ENCODE measurements at regions not wholly inside any gene's neighbourhood (a gene's known extent, or its start where the extent isn't known, plus 50 kb on each side); places are given as distances from the start of the nearest gene placed in this dataset.
"Not testable (repeated sequence)": the region's sequence is repeated elsewhere in the genome, so short reads cannot be mapped to it uniquely, and the experiment has no call there.

DNA sequence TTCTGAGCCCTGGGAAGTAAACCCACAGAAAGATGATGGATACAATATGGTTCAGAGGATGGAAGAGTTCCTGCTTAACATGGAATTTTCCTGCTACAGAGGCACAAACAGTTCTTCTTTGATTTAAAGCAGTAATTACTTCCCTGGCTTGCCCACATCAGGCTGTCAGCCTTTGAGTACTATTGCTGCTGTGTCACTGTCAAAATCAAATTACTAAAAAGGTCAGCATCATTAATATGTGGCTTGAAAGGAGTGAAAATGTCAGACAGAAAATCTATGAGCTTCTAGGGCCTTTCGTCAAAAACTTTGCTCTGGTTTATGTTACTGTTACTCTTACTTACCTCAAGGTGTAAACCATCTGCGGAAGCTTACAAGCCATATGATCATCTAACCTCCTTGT, 98.6 kb upstream of the DPT start:
- DNase-seq, result no peak

- DNase-seq, result no peak
Measured at GRCh38 chr1:168829876-168830275, 100.9 kb upstream of the DPT start.

GRCh38 chr1:168830562-168830961, 101.6 kb upstream of the DPT start:
- no peak for DNase-seq

DNA sequence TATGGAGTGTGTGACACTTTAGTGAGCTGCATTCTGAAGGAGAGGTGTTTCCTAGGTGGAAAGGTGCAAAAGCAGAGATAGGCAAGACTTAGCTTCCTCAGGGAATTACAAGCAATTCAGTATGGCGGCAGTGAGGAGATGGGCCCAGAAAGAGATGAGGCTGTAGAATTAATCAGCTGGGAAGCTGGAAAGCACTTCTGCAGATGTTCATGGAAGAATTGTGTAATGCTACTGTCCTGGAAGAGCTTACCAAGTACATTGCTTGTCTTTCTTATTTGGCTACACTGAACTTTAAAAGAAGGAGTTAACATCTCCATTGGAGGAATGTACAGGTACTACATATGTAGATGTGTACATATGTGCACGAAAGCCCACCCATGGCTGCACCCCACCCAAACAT, 103.7 kb upstream of the DPT start:
- no peak for DNase-seq

DNA sequence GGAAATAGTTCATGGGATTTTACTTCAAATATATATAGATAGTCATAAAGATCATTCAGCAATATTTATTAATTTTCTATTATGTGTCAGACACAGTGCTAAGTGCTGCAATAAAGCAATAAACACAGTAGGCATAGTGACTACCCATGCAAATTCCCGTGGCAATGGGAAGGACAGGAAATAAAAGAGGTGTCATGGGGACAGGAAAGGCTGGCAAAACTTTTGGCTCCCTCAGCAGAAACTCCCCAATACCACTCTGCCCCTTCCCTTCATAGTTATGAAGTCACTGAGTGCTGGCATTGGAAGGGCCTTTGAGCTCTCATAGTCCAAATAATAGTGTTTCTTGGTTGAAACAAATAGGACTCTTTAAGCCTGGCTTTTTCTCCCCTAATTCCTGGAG, 104.4 kb upstream of the DPT start:
- no peak for DNase-seq

DNA sequence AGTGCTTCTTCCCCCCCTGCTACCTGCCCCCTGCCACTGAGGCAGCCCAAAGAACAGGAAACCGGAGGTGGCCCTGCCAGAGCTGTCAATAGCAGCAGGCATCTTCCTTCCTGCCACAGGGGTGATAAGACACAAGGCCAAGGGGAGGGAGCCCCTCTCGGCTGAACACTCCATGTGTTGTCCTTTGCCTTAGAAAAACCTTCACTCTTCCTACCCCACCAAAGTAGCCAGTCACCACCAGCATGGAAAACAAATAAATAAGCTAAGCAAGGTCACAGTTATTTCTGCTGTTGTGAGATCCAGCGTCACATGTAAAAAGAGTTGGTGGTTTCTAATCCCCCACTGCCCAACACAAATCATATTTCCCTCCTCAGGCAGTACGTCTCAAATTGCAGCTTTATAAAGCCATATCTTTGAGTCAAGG, 104.8 kb upstream of the DPT start:
- DNase-seq, result no peak

- no peak for DNase-seq
Measured at GRCh38 chr1:168834225-168834872, 105.3 kb upstream of the DPT start.

DNA sequence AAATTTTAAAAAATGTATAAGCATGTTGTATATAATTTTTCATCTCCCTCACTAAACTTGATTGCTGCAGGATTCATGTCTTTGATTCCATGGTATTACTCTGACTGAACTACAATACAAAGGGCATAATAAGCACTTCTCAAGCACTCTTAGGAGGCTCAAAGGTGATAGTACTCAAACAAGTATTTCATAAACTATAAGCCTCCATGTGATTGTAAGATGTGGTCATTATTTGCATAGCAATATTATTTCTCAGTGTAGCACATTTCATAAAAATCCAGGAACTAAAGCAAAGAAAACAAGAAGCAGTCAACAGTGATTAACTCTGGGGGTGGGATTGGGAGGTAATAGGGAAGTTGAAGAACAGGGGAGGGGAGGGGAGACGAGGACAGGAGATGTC, 106.2 kb upstream of the DPT start:
- no peak for DNase-seq

DNA sequence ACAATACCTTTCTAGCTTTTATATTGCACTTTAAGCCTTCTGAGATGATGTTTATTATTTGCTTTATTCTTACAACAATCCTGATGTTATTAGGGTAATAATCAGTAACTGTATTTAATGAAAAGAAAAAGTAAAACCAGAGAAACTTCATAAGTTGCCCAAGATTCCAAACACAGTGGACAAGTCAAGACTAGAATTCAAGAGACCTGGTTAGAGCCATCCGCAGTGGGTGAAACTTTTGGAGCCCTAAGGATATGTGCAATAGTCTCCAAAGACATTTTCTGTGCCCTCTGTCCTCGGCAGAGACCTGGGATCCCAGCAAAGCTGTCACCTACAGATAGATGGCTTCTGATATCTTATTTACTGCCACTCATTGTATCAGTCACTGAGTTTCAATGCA, 106.8 kb upstream of the DPT start:
- DNase-seq, result no peak

DNA sequence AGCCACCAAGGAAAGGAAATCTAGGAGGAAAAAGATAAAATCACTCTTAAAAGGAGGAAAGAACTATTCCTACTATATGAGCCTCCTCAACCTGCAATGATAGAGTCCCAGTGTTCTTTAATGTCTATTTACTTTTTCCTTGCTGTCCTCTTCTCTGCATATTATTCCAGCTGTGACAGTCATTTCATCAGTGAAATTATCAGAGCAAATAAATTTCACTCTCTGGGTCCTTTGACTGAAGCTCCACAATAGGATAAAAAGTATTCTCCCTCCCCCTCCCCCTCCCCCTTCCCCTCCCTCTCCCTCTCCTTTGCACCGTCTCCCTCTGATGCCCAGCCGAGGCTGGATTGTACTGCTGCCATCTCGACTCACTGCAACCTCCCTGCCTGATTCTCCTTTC, 107.5 kb upstream of the DPT start:
- no peak for DNase-seq

- DNase-seq, result not testable (repeated sequence)
Measured at GRCh38 chr1:168837230-168837629, 108.2 kb upstream of the DPT start.

DNA sequence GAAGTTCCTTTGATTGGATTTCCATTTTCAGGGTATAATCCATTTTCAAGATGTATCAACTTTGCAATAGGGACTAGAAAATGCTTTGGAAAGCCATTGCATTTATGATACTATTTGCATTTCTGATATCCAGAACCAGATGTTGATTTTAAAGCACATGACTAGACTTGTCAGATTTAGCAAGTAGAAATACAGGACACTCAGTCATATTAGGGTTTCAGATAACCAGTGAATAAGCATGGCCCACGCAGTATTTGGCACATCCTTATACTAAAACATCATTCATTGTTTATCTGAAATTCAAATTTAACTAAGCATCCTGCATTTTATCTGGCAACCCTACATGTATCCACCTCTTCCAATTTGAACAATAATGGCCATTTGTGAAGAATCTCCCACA, 113.3 kb upstream of the DPT start:
- no peak for DNase-seq

DNA sequence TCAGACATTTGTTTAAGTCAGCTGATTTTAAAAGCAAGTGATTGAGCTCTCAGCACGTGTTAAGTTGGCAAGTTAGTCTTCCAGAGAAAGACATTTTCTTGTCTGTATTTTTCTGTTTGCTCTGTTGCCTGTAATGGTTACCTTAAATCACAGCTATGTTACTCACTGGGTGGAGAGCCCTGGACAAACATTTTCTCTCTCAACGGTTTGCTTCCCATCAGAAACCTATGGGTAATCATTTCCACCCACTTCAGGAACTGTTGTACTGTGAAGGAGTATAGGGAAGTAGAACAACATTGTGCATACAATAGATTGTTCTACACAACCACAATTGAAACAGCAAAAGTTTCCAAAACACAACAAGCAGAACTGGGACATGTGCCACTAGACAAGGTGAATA, 113.9 kb upstream of the DPT start:
- DNase-seq, result no peak

DNA sequence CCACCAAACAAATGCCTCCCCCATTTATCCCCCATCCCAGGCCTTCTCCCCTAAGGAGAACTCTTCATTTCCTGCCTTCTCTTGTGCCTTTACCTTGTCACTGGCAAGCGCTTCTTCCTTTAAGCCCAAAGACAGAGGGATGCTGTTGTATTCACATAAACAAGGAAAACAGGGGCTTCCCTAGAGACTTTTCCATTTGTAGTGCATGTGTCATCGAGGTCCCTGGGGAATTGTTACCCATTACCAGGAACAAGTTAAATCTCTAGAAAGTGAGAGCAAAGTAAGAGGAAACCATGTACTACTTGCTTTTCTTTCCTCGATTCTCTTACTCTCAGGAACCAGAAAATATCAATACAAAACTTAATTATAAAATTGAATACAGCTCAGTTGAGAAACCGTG, 114.4 kb upstream of the DPT start:
- DNase-seq, result no peak

DNA sequence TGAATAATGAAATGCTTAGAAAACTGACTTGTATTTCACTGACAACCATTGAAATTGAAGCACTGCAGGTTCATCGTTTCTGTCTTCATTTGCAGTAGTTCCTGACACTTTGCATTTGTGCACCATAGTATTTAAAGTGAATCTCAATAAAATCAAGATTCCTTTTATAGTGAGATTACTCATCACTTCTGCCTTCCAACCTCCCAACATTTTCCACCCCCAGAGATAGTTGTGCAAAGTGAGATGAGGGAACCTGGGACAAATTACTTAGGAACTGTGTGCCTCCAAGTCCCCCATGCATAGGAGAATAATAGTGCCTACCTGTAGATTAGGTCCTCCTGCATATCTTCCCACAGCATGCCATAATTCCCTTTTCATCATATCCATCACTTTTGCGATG, 114.9 kb upstream of the DPT start:
- no peak for DNase-seq

- no peak for DNase-seq
Measured at GRCh38 chr1:168845140-168845539, 116.1 kb upstream of the DPT start.

DNA sequence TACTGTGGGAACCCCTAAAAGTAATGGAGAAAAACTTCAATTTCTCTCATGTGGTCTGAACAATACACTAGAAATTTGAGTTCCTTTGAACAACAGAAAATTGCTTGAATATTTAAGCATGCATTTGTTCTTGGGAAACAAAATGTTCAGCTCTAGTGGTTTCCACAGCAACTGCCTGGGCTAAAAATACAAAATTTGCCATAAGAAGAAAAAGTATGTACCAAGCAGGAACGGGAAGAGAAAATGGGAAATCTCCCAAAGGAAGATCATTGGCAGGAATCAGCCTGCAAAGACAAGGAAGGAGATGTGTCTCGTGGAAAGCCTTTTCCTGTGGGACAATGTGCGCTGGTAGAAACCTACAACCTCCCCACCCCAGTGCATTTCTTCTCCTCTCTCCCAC, 119.0 kb upstream of the DPT start:
- DNase-seq, result no peak

DNA sequence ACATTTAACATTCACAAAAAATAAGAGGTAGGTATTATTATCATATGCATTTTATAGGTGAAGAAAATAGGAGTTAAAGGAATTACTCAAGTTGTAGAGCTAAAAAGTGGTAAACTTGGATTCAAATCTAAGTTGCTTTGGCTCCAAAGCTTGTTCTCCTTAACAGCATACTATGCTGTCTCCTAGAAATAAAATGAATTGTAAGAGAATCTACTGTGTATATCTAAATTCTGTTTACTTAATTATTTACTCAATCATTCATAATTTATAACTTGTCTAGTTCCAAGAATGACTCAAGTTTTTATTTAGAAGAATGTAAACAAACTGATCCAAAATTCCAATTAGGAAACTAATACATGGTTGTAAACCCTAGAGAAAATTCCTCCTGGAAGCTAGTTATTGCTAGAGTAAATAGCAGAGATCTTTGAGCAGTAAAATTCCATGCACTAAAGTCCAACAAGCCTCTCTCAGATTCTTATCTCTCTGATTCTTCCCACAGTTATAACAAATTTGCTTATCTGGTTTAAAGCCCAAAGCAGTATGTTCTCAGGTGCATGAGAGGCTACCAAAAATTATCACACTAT, 132.5 kb upstream of the DPT start:
- DNase-seq, result no peak

- no peak for DNase-seq
Measured at GRCh38 chr1:168863772-168864171, 134.8 kb upstream of the DPT start.

GRCh38 chr1:168864266-168864665, 135.3 kb upstream of the DPT start:
- DNase-seq, result no peak

DNA sequence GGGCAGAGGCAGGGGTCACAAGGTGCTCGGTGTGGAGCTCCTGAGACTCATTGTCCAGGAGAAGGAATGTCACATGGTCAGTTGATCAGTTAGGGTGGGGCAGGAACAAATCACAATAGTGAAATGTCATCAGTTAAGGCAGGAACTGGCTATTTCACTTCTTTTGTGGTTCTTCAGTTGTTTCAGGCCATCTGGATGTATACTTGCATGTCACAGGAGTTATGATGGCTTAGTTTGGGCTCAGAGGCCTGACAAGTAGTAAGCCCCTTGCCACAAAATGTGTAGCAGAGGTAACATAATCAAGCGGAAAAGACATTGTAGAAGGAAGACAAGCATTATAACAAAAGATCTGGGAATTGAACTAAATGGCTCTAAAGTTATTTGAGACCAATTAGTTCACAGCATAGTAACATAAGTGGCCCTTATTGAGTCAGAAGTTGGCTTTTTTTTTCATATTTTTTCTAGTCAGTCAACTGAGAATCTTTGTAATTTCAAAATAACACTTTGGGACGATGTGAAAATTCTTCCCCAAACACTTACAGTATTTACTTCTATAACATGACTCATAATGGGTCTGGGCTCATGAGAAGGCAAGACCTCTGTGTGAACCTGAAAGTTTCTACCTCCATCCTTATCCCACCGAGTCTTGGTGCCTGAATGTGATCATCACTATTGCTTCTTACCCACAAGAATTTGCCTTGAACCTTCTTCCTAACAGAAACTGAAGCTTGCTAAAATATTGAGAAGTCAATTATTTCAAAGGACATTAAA, 137.0 kb upstream of the DPT start:
- no peak for DNase-seq

DNA sequence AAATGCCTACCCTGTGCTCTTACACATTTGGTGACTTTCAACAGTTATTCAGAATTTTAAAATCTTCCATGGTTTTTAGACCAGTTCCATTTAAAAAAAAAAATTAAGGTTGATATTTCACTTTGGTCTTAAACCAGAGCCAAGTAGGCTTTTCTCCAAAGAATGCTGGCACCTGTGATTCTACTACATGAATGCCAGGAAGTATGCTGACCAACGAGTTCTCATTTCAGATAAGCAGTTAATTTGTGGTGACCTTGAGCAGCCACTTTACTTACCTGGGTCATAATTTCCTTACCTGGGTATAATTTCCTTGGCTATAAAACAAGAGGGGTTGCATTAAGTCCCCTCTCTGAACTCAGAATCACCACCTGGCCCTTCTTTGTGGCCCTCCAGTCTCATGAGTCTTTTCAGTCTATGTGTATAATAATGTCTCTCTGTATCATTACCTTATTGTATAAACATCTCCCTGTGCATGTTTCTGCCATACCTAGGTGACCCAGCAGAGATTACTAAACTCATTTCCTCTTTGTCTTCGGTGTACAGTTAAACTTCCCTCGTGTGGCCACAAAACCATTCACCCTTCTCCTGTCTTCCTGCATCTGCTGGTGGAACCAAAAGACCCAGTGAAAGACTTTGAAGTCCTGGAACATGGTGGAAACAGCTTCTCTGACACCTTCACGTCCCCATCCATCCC, 139.1 kb upstream of the DPT start:
- DNase-seq, result no peak

DNA sequence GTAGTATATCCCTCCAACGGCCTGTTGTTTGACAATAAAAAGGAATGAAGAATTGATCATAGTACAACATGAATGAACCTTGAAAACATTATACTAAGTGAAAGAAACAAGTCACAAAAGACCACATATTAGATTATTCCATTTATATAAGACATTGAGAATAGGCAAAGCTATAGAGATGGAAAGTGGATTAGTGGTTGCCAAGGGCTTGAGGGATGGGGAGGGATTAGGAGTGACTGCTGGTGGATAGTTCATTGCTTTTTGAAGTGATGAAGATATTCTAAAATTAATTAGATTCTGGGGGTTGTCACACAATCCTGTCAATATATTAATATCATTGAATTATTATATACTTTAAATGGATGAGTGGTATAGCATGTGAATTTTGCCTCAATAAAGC, 142.5 kb upstream of the DPT start:
- no peak for DNase-seq

- no peak for DNase-seq
Measured at GRCh38 chr1:168875831-168876230, 146.8 kb upstream of the DPT start.
